Peyer's patch (tissue), 4 donors: ENCODE measurements at regions not wholly inside any gene's neighbourhood (a gene's known extent, or its start where the extent isn't known, plus 50 kb on each side); places are given as distances from the start of the nearest gene placed in this dataset.
A peak's percentile ranks its signal among the peaks of the same experiment; 100 is the strongest.

ENCODE experiments used
- DNase-seq, 3 donors: peaks; one replicate each; pipeline ENCODE4 v3.0.0-alpha.2; 2017 to 2019
- H3K27ac ChIP-seq, 4 donors: fragments of 200-600 bp; sonication (generic); one replicate each; pipeline ENCODE4 v1.5.1; 2016 to 2019
- H3K27me3 ChIP-seq, 2 donors: fragments of 200-600 bp; sonication (generic); one replicate each; pipeline ENCODE4 v1.5.1; 2019
- H3K36me3 ChIP-seq, 3 donors: fragments of 200-600 bp; sonication (generic); one replicate each; pipeline ENCODE4 v1.5.1; 2016 to 2019
- H3K4me1 ChIP-seq, 4 donors: fragments of 200-600 bp; sonication (generic); one replicate each; pipeline ENCODE4 v1.5.1; 2016 to 2019
- H3K4me3 ChIP-seq, 4 donors: fragments of 200-600 bp; sonication (generic); 1 replicate in 3 of 4; 2 replicates in 1 of 4; pipeline ENCODE4 v1.5.1; 2016 to 2019; ENCODE audit warnings: mild to moderate bottlenecking in 1 of 4
- H3K9me3 ChIP-seq, 4 donors: fragments of 200-600 bp; sonication (generic); one replicate each; pipeline ENCODE4 v1.5.1; 2016 to 2019; ENCODE audit warnings: mild to moderate bottlenecking in 1 of 4
- POLR2A ChIP-seq, 2 donors: fragments of 450-650 bp; IDR thresholded peaks; one replicate each; pipeline ENCODE4 v1.5.1; 2017; ENCODE audit warnings: antibody characterized with exemption in 2 of 2, mild to moderate bottlenecking in 2 of 2, moderate library complexity in 2 of 2
- TF ChIP-seq, protein P1 (sequence below), 6 experiments: fragments of 450-650 bp in 4 of 6; fragments of 200-600 bp in 2 of 6; sonication (generic) in 1 of 6; IDR thresholded peaks; one replicate each; pipeline ENCODE4 v1.5.1; 2017 to 2019; ENCODE audit warnings: antibody characterized with exemption in 6 of 6, mild to moderate bottlenecking in 3 of 6, moderate library complexity in 1 of 6

- no peaks in the 10 kb centered on the region for H3K9me3 ChIP-seq
- H3K4me1 ChIP-seq: no peaks in the 10 kb centered on the region
- H3K4me3 ChIP-seq: no peak overlapping the region
- no peak overlapping the region for H3K27ac ChIP-seq
- no peaks in the 10 kb centered on the region for H3K27me3 ChIP-seq
- H3K36me3 ChIP-seq: no peaks in the 10 kb centered on the region
- no peak for DNase-seq
- TF ChIP-seq POLR2A (IDR thresholded peaks at IDR 0.05): no peak
- TF ChIP-seq, protein P1, sequence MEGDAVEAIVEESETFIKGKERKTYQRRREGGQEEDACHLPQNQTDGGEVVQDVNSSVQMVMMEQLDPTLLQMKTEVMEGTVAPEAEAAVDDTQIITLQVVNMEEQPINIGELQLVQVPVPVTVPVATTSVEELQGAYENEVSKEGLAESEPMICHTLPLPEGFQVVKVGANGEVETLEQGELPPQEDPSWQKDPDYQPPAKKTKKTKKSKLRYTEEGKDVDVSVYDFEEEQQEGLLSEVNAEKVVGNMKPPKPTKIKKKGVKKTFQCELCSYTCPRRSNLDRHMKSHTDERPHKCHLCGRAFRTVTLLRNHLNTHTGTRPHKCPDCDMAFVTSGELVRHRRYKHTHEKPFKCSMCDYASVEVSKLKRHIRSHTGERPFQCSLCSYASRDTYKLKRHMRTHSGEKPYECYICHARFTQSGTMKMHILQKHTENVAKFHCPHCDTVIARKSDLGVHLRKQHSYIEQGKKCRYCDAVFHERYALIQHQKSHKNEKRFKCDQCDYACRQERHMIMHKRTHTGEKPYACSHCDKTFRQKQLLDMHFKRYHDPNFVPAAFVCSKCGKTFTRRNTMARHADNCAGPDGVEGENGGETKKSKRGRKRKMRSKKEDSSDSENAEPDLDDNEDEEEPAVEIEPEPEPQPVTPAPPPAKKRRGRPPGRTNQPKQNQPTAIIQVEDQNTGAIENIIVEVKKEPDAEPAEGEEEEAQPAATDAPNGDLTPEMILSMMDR (IDR thresholded peaks at IDR 0.05): no peak
Measured at GRCh38 chr1:34279971-34280370, 103.3 kb downstream of the C1orf94 start.

GRCh38 chr1:34280509-34280908 lies 103.8 kb downstream of the C1orf94 start:
- Histone ChIP-seq H3K9me3 (no peaks in the 10 kb centered on the region), H3K36me3 (no peaks in the 10 kb centered on the region)

GRCh38 chr1:34283142-34283541 lies 106.4 kb downstream of the C1orf94 start:
- H3K27me3 ChIP-seq: no peaks in the 10 kb centered on the region
- no peak for DNase-seq
- no peaks in the 10 kb centered on the region for H3K4me1 ChIP-seq
- H3K9me3 ChIP-seq: no peaks in the 10 kb centered on the region
- H3K36me3 ChIP-seq: no peaks in the 10 kb centered on the region
- no peak overlapping the region for H3K27ac ChIP-seq
- TF ChIP-seq, protein P1 (IDR thresholded peaks at IDR 0.05): no peak
- TF ChIP-seq POLR2A (IDR thresholded peaks at IDR 0.05): no peak
- H3K4me3 ChIP-seq: no peak overlapping the region

More at GRCh38 chr1:34280509-34280908, 103.8 kb downstream of the C1orf94 start:
- no peak overlapping the region for H3K4me3 ChIP-seq
- no peak for DNase-seq
- no peak overlapping the region for H3K27ac ChIP-seq
- no peaks in the 10 kb centered on the region for H3K27me3 ChIP-seq
- TF ChIP-seq, protein P1 (IDR thresholded peaks at IDR 0.05): no peak
- no peak for TF ChIP-seq POLR2A (IDR thresholded peaks at IDR 0.05)
- no peaks in the 10 kb centered on the region for H3K4me1 ChIP-seq

DNA sequence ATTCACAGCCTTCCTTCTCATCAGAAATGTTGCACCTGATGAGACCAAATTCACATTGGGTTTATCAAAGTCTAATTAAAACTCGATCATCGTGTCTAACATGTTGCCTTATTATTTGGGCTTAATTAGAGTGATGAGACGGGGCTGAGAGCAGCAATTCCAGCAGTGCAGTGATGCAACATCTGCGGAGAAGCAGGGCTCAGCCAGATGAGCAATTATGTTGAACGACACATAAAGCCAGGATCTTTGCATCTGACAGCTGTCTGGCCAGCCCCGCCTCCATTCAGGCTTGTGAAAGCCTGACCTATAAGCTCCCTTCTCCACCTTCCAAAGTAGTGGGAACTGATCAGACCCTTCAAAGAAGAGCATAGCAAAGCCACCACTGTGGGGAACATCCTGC lies 109.8 kb downstream of the C1orf94 start:
- H3K27ac ChIP-seq: no peak overlapping the region
- H3K9me3 ChIP-seq: no peaks in the 10 kb centered on the region
- no peak overlapping the region for H3K4me3 ChIP-seq
- H3K4me1 ChIP-seq: no peaks in the 10 kb centered on the region
- no peak for DNase-seq
- no peaks in the 10 kb centered on the region for H3K36me3 ChIP-seq
- no peaks in the 10 kb centered on the region for H3K27me3 ChIP-seq
- TF ChIP-seq, protein P1 (IDR thresholded peaks at IDR 0.05): no peak
- TF ChIP-seq POLR2A (IDR thresholded peaks at IDR 0.05): no peak

GRCh38 chr1:34290831-34291230 lies 114.1 kb downstream of the C1orf94 start:
- TF ChIP-seq, protein P1 (IDR thresholded peaks at IDR 0.05): no peak
- no peak for TF ChIP-seq POLR2A (IDR thresholded peaks at IDR 0.05)

DNA sequence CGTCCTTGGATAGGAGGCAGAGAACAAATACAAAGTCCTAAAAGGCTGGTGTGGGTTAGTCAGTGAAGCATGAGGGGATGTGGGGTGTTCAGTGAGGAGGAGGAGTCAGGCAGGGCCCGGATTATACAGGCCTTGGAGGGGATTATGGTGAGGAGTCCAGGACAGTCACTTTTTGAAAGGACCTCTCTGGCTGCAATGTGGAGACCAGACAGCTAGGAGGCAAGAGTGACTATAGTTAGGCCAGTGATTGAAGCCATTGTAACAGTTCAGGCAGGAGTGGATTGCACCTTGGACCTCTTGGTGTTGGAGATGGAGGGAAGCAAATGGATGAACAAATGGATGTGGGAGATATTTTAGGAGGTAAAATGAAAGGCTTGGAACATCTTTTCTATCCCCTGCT lies 115.8 kb downstream of the C1orf94 start:
- Histone ChIP-seq H3K9me3 (no peaks in the 10 kb centered on the region), H3K4me1 (no peaks in the 10 kb centered on the region), H3K4me3 (no peak overlapping the region), H3K36me3 (no peaks in the 10 kb centered on the region), H3K27me3 (no peaks in the 10 kb centered on the region), H3K27ac (no peak overlapping the region)
- TF ChIP-seq, protein P1 (IDR thresholded peaks at IDR 0.05): peak in 3 of 6 experiments; percentile 17 to 29 (median 17)
- no peak for TF ChIP-seq POLR2A (IDR thresholded peaks at IDR 0.05)
- no peak for DNase-seq

More at GRCh38 chr1:34290831-34291230, 114.1 kb downstream of the C1orf94 start:
- DNase-seq: no peak
- H3K27ac ChIP-seq: no peak overlapping the region
- H3K9me3 ChIP-seq: no peaks in the 10 kb centered on the region
- no peaks in the 10 kb centered on the region for H3K4me1 ChIP-seq
- no peaks in the 10 kb centered on the region for H3K36me3 ChIP-seq
- H3K27me3 ChIP-seq: no peaks in the 10 kb centered on the region
- no peak overlapping the region for H3K4me3 ChIP-seq
